Activated CD4-positive, alpha-beta T cell treated with anti-CD3 and anti-CD28 coated beads for 4 hours (primary cell): ENCODE measurements at regions not wholly inside any gene's neighbourhood (a gene's known extent, or its start where the extent isn't known, plus 50 kb on each side); places are given as distances from the start of the nearest gene placed in this dataset.
"Not testable (repeated sequence)": the region's sequence is repeated elsewhere in the genome, so short reads cannot be mapped to it uniquely, and the experiment has no call there.

Experiments used
- DNase-seq, 2 donors: peaks; one replicate each; pipeline ENCODE4 v3.0.0-alpha.2; 2020

DNA sequence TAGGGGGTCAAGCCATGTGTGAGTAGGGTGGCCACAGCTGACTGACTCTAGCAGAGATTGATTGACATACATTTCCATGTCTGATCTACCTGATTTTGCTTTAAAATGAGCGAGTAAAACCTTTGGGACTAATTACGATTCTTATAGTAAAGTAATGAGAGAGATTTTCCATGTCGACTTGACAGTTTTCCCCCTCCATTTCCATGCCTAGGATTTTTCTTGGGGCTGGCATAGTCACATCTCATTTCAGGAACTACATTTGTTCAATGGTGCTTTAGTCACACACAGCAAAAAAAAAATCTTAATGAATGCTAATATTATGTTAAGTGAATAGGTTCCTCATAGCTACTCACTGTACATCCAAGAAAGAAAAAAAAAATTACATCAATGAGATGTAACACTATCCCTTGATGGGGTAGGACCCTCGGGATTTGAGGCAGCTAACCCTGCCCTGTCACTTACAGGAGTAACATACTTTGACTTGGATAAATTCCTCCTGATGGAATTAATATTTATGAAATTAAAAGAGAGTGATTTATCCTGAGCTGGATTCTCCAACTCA is 690.9 kb downstream of the TDRD15 start:
- DNase-seq: no peak

DNA sequence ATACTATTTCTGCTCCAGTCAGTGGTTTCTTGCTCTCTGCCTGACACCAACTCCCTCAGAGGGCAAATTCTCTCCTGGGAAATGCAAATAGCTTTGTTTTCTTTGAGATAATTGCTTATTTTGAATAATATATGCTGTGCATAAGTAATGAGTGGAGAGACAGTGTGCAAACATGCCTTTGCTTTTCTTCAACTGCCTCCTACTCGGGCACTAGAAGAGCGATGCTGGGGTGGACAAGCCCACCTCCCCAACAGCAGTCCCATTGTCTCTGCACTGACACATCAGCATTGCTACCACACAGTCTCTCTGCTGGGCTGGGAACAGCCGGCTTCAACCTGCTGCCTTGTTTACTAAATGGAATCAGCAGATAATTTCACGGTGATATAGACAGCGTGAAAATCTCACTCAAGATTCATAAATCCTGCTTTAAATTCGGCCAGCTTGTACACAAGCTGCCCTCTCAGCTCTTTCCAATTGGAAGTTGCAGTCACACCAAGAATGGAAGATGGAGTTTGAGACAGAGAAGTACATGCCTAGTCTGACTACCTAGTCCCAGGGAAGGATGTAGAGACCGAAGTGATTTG is 694.5 kb downstream of the TDRD15 start:
- DNase-seq: no peak

- DNase-seq: no peak
Measured at GRCh38 chr2:21819454-21819853, 695.7 kb downstream of the TDRD15 start.

DNA sequence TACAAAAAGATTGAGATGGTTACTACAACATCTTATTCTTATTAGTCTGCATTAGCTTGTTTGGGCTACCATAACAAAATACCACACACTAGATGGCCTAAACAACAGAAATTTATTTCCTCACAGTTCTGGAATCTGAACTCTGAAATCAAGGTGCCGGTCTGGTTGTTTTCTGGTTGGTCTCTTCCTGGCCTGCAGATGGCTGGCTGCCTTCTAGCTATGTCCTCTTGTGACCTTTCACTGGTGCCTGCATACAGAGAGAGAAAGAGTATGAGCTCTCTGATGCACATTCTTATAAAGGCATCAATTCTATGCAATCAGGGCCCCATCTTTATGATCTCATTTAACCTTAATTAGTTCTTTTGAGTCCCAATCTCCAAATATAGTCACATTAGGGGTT is 696.5 kb downstream of the TDRD15 start:
- DNase-seq: no peak

DNA sequence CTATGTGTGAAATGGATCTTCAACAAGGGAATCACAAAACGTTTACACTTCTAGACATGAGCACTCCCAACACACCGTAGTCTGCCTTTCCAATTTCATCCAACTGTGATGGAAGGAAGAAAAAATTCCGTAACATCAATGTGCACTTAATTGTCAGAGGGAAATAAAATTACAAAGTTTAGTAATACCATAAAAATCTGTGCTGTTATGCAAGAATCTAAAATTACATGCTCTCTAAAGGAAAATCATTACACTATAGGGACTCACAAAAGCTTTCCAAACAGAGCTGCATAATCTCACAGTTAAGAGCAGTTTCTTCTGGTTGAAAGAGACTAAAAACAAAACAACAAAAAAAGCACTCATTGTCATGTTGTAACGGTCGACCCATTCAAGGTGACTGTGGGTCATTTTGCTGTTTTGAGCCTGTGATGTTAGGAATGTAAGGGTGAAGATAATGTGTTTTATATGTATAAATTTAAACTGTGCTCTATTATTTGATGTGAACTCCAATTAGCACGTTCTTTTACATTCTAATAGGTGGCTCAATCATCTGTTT is 698.0 kb downstream of the TDRD15 start:
- no peak for DNase-seq

- DNase-seq: no peak
Measured at GRCh38 chr2:21822505-21822904, 698.7 kb downstream of the TDRD15 start.

- no peak for DNase-seq
Measured at GRCh38 chr2:21833767-21834166, 710.0 kb downstream of the TDRD15 start.

- DNase-seq: no peak
Measured at GRCh38 chr2:21836261-21836660, 712.5 kb downstream of the TDRD15 start.

DNA sequence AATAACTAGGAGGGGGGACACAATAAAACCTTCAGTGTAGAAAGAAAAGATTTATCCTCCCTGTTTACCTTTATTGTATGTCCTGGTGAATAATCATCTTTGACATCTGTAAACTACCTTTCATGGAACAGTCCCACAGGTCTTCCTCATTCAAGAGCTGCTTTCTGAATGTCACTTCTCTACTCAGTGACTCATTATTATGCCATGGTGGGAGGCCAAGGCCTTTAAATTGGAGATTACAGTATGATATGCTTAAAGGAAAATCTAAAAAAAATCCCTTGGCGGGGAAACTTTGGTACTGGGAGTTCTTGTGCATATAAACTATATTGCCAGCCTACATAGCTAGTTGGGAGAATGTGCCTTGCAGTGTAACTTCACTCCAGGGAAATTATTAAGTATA is 713.0 kb downstream of the TDRD15 start:
- no peak for DNase-seq

DNA sequence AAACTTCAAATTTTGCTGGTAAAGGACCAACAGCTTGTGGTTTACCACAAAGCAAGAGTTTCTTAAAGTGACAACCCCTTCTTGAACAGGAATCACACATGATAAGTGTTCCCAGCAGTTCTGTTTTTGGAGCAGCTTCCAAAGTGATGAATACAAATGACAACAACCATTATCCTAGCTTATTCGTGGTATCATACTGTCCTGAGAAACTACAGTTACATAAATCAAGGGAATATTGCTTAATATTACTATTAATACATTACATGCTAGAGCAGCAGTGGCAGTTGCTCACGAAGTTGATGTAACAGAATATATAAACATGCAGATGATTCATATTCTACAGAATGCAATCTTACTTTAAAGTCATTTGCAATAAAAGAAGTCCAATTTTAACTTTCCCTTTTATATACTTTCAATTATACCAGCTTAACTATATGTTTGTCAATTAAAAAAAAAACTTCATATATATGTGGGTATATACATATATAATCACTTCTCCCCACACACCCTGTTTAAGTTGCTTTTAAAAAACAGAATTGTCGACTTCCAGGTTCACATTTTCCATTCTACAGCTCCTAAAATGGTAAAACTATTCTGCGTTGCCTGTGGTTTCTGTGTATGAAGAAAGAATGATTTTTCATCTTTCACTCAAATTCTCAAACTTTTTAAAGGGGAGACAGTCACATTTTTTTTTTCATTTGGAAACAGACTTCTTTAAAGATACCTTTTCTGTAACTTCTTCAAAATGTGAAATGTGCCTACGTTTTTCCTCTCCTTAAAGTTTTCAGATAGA is 713.6 kb downstream of the TDRD15 start:
- DNase-seq: no peak

DNA sequence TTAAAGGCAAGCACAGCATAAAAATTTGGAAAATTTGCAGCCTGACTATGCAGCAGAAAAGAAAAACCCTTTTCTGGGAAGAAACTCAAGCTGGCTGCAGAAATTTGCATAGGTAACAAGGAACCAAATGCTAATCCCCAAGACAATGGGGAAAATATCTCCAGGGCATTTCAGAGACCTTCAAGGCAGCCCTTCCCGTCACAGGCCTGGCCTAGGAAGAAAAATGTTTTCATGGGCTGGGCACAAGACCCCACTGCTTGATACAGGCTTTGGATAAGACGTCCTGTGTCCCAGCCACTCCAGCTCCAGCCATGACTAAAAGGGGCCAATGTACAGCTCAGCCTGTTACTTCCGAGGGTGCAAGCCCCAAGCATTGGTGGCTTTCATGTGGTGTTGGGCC is 717.6 kb downstream of the TDRD15 start:
- DNase-seq: no peak

- DNase-seq: not testable (repeated sequence)
Measured at GRCh38 chr2:21850367-21850766, 726.6 kb downstream of the TDRD15 start.

DNA sequence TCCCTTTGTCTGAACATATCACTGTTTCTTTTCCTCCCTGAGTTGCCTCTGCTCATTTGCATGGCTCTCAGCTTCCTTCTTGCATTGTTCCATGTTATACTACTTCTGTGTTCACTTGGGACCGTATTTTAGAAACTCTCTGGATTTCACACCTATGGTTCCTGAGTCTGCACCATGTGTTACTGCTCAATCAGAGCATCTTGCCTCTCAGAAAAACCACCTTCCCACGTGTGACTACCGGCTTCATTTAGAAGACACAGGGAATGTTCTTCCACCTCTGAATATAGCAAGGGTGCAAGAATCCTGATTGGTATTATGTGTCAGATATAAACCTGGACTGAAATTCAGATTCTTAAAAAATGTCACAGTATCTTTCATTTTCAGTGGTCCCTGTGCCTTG is 731.2 kb downstream of the TDRD15 start:
- DNase-seq: no peak

DNA sequence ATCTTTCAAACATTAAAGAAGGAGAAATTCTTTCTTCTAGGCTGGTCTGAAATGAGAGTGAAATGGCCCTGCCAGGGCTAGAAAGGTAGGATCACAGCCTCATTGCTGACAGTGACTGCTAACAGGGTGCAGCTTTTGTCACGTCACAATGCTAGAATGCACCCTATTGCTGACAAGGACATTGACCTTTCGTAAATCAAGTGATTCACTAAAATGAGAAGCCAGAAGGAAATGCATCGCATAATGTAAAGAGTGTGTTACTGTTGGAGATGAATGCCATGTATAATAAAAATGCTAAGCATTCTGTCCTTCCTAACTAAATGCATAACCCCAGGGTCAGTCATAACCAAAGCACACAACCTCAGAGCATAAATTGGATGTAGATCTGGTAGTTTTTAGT is 732.9 kb downstream of the TDRD15 start:
- DNase-seq: no peak

GRCh38 chr2:21860907-21861306 is 737.1 kb downstream of the TDRD15 start:
- no peak for DNase-seq

GRCh38 chr2:21866316-21866715 is 742.5 kb downstream of the TDRD15 start:
- DNase-seq: no peak

DNA sequence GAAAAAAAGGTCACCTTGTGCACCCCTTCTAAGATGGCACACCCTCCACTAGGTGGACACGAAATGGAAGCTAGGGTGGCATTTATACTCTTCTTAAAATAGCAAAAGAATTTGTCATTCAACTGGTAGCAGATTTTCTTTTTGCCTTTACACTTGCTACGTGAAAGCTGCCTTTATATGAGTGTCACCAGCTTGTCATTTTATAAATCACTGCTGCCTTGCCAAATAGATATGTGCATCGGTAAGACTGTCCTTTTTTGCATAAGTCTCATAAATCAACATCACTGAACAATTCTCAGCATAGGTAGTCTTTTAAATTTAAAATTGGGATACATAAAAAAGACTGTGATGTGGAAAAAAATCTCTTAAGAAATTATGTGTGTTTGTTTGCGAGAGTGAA is 764.1 kb downstream of the TDRD15 start:
- DNase-seq: no peak

DNA sequence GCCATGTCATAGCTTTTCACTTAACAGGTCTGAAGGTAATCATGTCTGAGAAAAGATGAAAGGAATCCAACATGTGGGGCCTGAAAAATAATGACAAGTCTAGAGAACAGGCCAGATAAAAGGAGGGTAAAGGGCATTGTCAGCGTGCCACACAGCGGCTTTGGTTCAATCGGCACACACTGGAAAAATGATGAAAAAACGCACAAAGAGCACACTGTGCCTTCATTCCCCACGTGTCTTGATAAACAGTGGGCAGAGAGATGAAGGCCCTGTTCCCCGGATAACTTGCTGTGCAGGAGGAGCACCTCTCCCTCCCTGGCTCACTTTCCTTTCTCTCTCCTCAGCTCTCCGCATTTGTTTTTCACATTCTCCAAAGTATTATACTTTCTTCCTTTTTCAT is 766.3 kb downstream of the TDRD15 start:
- DNase-seq: no peak

GRCh38 chr2:21890716-21891115 is 766.9 kb downstream of the TDRD15 start:
- no peak for DNase-seq

DNA sequence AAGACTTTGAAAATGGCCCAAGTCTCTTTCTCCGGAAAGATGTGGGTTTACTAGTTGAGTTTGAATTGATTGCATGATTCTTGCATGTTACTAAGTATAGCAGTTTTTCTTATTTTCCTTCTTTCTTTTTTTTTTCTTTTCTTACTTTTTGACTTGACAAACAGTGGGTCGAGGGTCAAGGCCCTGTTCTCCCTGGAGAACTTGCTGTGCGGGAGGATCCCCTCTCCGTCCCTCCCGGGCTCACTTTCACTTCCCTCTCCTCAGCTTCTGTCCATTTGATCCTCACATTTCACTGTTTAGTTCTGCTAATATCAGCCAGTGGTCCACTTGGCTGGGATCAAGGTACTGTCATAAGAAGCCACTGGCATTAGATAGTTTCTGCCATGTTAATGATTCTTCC is 767.4 kb downstream of the TDRD15 start:
- DNase-seq: no peak

DNA sequence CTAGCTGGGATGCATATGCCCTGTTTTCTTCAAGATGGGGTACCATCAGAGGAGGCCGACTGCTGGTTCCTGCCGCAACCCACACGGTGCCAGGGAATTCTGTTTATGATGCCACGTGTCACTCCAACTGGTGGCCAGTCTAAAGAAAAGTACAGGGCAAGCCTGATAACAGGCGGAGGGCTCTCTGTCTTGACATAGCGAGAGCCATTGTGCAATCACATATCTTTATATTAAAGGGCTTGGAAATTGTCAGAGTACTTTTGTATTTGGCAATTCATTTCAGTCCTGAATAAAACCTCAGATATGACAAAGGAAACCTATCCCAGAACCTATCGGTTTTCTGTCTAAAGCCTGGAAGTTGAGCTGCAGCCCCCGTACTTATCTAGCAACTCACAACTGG is 768.4 kb downstream of the TDRD15 start:
- DNase-seq: no peak

DNA sequence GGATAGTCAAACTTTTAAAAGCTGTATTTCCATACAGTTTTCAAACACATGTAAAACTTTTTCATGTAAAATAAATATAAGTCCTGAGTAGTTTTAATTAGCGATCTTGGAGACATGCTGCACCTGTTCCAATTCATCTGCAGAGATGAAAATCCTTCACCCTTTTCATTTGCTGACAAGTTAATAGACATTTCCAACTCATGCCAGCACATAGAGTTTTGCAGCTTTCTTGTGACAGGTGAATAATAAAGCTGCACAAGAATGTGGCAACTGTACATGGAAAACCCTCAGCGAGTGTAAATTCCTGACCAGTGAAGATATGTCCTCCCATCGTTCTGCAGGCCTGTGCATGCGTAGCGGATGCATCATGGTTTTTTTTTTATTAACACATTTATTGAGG is 771.4 kb downstream of the TDRD15 start:
- no peak for DNase-seq

GRCh38 chr2:21908712-21909380 is 785.1 kb downstream of the TDRD15 start:
- DNase-seq: not testable (repeated sequence)
